Liver (tissue), 3 donors: ENCODE measurements at regions not wholly inside any gene's neighbourhood (a gene's known extent, or its start where the extent isn't known, plus 50 kb on each side); places are given as distances from the start of the nearest gene placed in this dataset.

Source experiments
- CTCF ChIP-seq: fragments of 150-350 bp; IDR thresholded peaks from 2 replicates; pipeline ENCODE4 v1.5.1; 2017; ENCODE audit warnings: improper control_type of control experiment, low read depth, low read length; ENCODE audit not compliant: missing input control
- EGR1 ChIP-seq, 2 donors: IDR thresholded peaks; 2 replicates each; pipeline ENCODE4 v1.6.1; 2016 to 2018; ENCODE audit warnings: antibody characterized with exemption in 2 of 2, low read depth in 2 of 2
- GABPA ChIP-seq, 2 donors: IDR thresholded peaks in 1 of 2; conservative IDR thresholded peaks in 1 of 2; 2 replicates each; pipeline ENCODE4 v1.6.1; 2016; ENCODE audit warnings: antibody characterized with exemption in 2 of 2, mild to moderate bottlenecking in 1 of 2, moderate library complexity in 1 of 2
- MAX ChIP-seq: IDR thresholded peaks from 2 replicates; pipeline ENCODE4 v1.6.1; 2016; ENCODE audit warnings: antibody characterized with exemption
- NR2F2 ChIP-seq: IDR thresholded peaks from 2 replicates; pipeline ENCODE4 v1.6.1; 2016; ENCODE audit warnings: antibody characterized with exemption
- REST ChIP-seq: IDR thresholded peaks from 2 replicates; pipeline ENCODE4 v1.6.1; 2016; ENCODE audit warnings: antibody characterized with exemption, mild to moderate bottlenecking
- TAF1 ChIP-seq: conservative IDR thresholded peaks from 2 replicates; pipeline ENCODE4 v1.6.1; 2016; ENCODE audit warnings: antibody characterized with exemption, mild to moderate bottlenecking
- donor health status: healthy.
- donor health status: healthy.

DNA sequence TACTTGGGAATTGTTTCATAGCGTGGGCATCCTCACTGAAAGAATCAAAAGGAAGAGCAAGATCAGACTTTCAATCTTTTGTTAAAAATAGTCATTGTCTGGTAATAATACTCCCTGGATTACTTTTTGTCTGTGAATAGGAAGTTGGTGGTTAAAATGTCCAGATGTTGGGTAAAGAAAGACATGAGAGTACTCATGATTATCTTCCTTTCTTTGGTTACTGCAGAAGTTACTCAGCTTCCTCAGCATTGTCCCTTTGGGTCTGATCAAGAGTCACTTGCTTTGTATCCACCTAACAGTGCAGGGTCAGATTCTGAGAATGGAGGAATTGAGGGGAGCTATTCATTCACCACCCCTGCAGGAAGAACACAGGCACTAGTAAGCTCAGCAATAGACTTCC is 54.6 kb downstream of the RIN2 start:
- TF ChIP-seq EGR1 (IDR thresholded peaks at IDR 0.05; ENCODE audit: low read depth in 2 of 2) (no peak), CTCF (no peak), MAX (no peak), NR2F2 (no peak), TAF1 (no peak), GABPA (IDR thresholded peaks at IDR 0.05 in 1 of 2, conservative IDR thresholded peaks at IDR 0.05 in 1 of 2) (no peak), REST (no peak)
